ENCODE measurements at regions not wholly inside any gene's neighbourhood (a gene's known extent, or its start where the extent isn't known, plus 50 kb on each side); places are given as distances from the start of the nearest gene placed in this dataset.

GRCh38 chr1:221919743-221920142 lies 177.9 kb upstream of the DUSP10 start:
- H3K79me2 ChIP-seq (replicated peaks; ENCODE audit: insufficient read depth, low read length) = no peaks in the 10 kb centered on the region
- H3K27me3 ChIP-seq (ENCODE audit: insufficient read depth, low read depth, low read length) = no peaks in the 10 kb centered on the region
- H3K27ac ChIP-seq (ENCODE audit: low read length) = no peak overlapping the region
- no peak overlapping the region for H3K9ac ChIP-seq (ENCODE audit: low read length)
- no peak overlapping the region for H3K4me2 ChIP-seq (ENCODE audit: low read length)
- no peaks in the 10 kb centered on the region for H3K9me3 ChIP-seq (ENCODE audit: low read length)
- no peaks in the 10 kb centered on the region for H3K36me3 ChIP-seq (ENCODE audit: insufficient read depth, low read length)
- H3F3A ChIP-seq (ENCODE audit: insufficient read depth, low read length, poor library complexity, severe bottlenecking) = no peaks in the 10 kb centered on the region
- TF ChIP-seq REST (IDR thresholded peaks at IDR 0.05; ENCODE audit: borderline replicate concordance) (no peak), TAF1 (IDR thresholded peaks at IDR 0.05; ENCODE audit: low read depth) (no peak), EZH2 (IDR thresholded peaks at IDR 0.05; ENCODE audit: borderline replicate concordance, insufficient read depth, low read length, poor library complexity, severe bottlenecking) (no peak), MXI1 (conservative IDR thresholded peaks at IDR 0.05; ENCODE audit: poor library complexity, severe bottlenecking) (no peak), EP300 (conservative IDR thresholded peaks at IDR 0.05; ENCODE audit: poor library complexity, severe bottlenecking) (no peak), SMC3 (conservative IDR thresholded peaks at IDR 0.05; ENCODE audit: poor library complexity) (no peak), RAD21 (conservative IDR thresholded peaks at IDR 0.05) (no peak), CTCF (IDR thresholded peaks at IDR 0.05; ENCODE audit: poor library complexity, severe bottlenecking) (no peak), POLR2AphosphoS5 (IDR thresholded peaks at IDR 0.05) (no peak)
- no peaks in the 10 kb centered on the region for H4K20me1 ChIP-seq (ENCODE audit: insufficient read depth)
- no peak overlapping the region for H3K4me3 ChIP-seq (ENCODE audit: low read length)
- H2AFZ ChIP-seq (ENCODE audit: low read depth, low read length) = no peak overlapping the region
- no peaks in the 10 kb centered on the region for H3K9me2 ChIP-seq (ENCODE audit: insufficient read depth, low read length)

- H4K20me1 ChIP-seq (ENCODE audit: insufficient read depth) = no peaks in the 10 kb centered on the region
- H3K27ac ChIP-seq (ENCODE audit: low read length) = no peak overlapping the region
- H3K9me3 ChIP-seq (ENCODE audit: low read length) = no peaks in the 10 kb centered on the region
- no peaks in the 10 kb centered on the region for H3K36me3 ChIP-seq (ENCODE audit: insufficient read depth, low read length)
- no peaks in the 10 kb centered on the region for H3K27me3 ChIP-seq (ENCODE audit: insufficient read depth, low read depth, low read length)
- no peak for TF ChIP-seq EZH2 (IDR thresholded peaks at IDR 0.05; ENCODE audit: borderline replicate concordance, insufficient read depth, low read length, poor library complexity, severe bottlenecking)
- no peak for TF ChIP-seq SMC3 (conservative IDR thresholded peaks at IDR 0.05; ENCODE audit: poor library complexity)
- TF ChIP-seq CTCF (IDR thresholded peaks at IDR 0.05; ENCODE audit: poor library complexity, severe bottlenecking) = no peak
- TF ChIP-seq EP300 (conservative IDR thresholded peaks at IDR 0.05; ENCODE audit: poor library complexity, severe bottlenecking) = no peak
- TF ChIP-seq TAF1 (IDR thresholded peaks at IDR 0.05; ENCODE audit: low read depth) = no peak
- no peak for TF ChIP-seq RAD21 (conservative IDR thresholded peaks at IDR 0.05)
- TF ChIP-seq REST (IDR thresholded peaks at IDR 0.05; ENCODE audit: borderline replicate concordance) = no peak
- TF ChIP-seq POLR2AphosphoS5 (IDR thresholded peaks at IDR 0.05) = no peak
- no peak for TF ChIP-seq MXI1 (conservative IDR thresholded peaks at IDR 0.05; ENCODE audit: poor library complexity, severe bottlenecking)
- no peak overlapping the region for H3K4me3 ChIP-seq (ENCODE audit: low read length)
- no peak overlapping the region for H3K9ac ChIP-seq (ENCODE audit: low read length)
- no peak overlapping the region for H3K4me2 ChIP-seq (ENCODE audit: low read length)
- H3F3A ChIP-seq (ENCODE audit: insufficient read depth, low read length, poor library complexity, severe bottlenecking) = no peaks in the 10 kb centered on the region
- H3K79me2 ChIP-seq (replicated peaks; ENCODE audit: insufficient read depth, low read length) = no peaks in the 10 kb centered on the region
- H3K9me2 ChIP-seq (ENCODE audit: insufficient read depth, low read length) = no peaks in the 10 kb centered on the region
- no peak overlapping the region for H2AFZ ChIP-seq (ENCODE audit: low read depth, low read length)
These were observed 177.5 kb upstream of the DUSP10 start for GRCh38 chr1:221919341-221919740.

Data from neural cell (in vitro differentiated cells).